ENCODE measurements at regions not wholly inside any gene's neighbourhood (a gene's known extent, or its start where the extent isn't known, plus 50 kb on each side); places are given as distances from the start of the nearest gene placed in this dataset.

DNA sequence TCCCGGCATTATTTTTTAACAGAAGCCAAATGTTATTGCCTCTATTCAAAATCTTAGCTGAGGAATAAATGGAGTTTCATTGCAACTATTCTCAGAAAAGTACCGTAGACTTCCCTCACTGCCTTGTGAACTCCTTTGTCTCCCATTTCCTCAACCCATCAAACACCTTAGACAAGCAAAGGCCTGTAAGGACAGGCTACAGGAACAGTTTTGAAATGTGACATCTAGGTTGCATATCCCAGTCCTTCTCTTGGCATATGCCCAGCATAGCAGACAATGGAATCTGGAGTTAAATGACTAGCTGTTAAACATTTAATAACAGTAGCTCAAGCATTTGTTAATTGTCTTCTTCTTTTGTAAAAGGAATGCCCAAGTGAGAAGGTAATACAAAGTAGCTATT lies 1371.7 kb downstream of the STIM2 start:
- no peak overlapping the region for H3K4me3 ChIP-seq
- no peaks in the 10 kb centered on the region for H3K4me1 ChIP-seq
- no peak for DNase-seq
- H3K36me3 ChIP-seq = no peaks in the 10 kb centered on the region
- TF ChIP-seq, protein P1, sequence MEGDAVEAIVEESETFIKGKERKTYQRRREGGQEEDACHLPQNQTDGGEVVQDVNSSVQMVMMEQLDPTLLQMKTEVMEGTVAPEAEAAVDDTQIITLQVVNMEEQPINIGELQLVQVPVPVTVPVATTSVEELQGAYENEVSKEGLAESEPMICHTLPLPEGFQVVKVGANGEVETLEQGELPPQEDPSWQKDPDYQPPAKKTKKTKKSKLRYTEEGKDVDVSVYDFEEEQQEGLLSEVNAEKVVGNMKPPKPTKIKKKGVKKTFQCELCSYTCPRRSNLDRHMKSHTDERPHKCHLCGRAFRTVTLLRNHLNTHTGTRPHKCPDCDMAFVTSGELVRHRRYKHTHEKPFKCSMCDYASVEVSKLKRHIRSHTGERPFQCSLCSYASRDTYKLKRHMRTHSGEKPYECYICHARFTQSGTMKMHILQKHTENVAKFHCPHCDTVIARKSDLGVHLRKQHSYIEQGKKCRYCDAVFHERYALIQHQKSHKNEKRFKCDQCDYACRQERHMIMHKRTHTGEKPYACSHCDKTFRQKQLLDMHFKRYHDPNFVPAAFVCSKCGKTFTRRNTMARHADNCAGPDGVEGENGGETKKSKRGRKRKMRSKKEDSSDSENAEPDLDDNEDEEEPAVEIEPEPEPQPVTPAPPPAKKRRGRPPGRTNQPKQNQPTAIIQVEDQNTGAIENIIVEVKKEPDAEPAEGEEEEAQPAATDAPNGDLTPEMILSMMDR (IDR thresholded peaks at IDR 0.05) = no peak
- TF ChIP-seq POLR2A (IDR thresholded peaks at IDR 0.05) = no peak
- no peak overlapping the region for H3K27ac ChIP-seq
- no peaks in the 10 kb centered on the region for H3K27me3 ChIP-seq
- WGBS, 2 donors = 22 to 37% methylated on average over 2 of the region's 2 CpGs
- intact Hi-C loops (cut with DNase I) = no loop called here
- no peaks in the 10 kb centered on the region for H3K9me3 ChIP-seq

DNA sequence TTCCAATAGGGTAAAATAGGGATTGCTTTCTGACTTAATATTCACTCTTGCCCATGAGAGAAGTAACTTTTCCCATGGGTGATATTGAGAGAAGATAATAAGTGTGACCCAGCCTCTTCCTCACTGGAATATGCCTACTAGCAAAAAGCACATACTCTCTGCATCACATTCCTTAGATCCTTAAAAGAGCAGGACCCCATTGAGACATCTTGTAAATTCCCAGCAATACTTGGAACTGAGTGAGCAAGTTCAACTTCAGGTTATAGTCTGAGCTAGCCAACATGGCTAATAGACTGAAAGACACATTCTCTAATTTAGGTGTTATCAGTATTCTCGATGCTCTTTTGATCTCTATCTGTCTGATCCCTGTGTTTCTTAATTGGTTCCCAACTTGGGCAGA lies 1372.3 kb downstream of the STIM2 start:
- 60 to 65% methylated on average over 1 of the region's 1 CpG for WGBS, 2 donors
- intact Hi-C loops (cut with DNase I) = no loop called here
- Histone ChIP-seq H3K4me3 (no peak overlapping the region), H3K27ac (no peak overlapping the region), H3K36me3 (no peaks in the 10 kb centered on the region), H3K4me1 (no peaks in the 10 kb centered on the region), H3K27me3 (no peaks in the 10 kb centered on the region), H3K9me3 (no peaks in the 10 kb centered on the region)
- DNase-seq = no peak
- no peak for TF ChIP-seq POLR2A (IDR thresholded peaks at IDR 0.05)
- TF ChIP-seq, protein P1 (IDR thresholded peaks at IDR 0.05) = no peak

DNA sequence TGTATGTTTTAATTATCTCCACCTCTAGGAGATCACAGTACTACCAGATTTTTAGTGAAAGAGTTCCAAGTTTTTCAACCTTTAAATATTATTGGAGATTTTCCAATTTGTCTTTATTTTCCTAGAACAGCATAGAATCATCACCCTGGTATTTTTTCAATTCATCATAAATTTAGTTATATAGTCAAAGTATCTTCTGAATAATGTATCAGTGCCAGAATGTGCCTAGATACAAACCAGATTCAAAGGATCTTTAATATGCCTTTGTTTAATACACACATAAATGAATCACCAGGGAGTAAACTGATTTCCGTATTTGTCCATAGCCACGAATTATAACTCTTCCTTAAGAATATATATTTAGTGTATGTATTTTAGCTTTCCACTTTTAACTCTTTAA lies 1373.1 kb downstream of the STIM2 start:
- no peaks in the 10 kb centered on the region for H3K36me3 ChIP-seq
- intact Hi-C loops (cut with DNase I) = no loop called here
- DNase-seq = no peak
- H3K4me3 ChIP-seq = no peak overlapping the region
- WGBS, 2 donors = 58 to 59% methylated on average over 2 of the region's 2 CpGs
- no peaks in the 10 kb centered on the region for H3K9me3 ChIP-seq
- H3K27ac ChIP-seq = no peak overlapping the region
- no peaks in the 10 kb centered on the region for H3K4me1 ChIP-seq
- no peaks in the 10 kb centered on the region for H3K27me3 ChIP-seq
- no peak for TF ChIP-seq POLR2A (IDR thresholded peaks at IDR 0.05)
- TF ChIP-seq, protein P1 (IDR thresholded peaks at IDR 0.05) = no peak

DNA sequence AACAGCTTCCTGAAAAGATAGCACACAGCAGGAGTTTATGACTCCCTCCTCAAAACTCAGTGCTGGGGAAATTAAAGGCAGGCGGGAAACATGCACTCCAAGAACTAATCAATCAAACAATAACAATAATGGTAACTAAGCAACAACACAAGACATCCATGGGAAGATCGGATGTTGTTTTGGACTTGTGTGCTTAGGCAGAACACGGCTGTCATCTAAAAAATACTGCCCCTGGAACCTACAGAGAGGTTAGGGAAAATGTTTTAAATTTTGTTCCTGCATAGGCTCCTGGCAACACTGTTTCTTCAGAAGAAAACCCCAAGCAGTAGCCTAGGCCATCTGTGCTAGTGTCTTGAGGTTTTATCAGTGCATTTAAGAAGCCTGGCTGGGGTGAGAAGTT lies 1378.2 kb downstream of the STIM2 start:
- H3K4me1 ChIP-seq = no peaks in the 10 kb centered on the region
- no peak overlapping the region for H3K27ac ChIP-seq

DNA sequence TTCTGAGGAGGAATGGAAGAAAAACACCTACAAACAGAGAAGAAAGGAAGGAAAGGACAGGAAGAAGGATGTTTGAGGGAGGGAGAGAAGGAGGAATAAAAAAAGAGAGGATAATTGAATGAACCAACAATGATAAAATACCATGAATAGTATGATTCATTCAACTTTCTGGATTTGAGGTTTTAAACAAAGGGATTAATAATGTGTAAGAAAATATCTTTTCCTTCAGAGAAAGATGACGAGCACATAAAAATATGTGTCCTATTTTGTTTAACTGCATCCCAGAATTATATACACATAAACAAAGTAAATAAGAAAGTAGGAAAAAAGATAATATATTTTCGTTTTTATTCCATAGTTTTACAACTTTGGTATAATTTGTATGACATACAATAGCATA lies 1380.4 kb downstream of the STIM2 start:
- DNase-seq = no peak
- H3K27ac ChIP-seq = no peak overlapping the region
- WGBS, 2 donors = 50 to 54% methylated on average over 2 of the region's 2 CpGs
- no peaks in the 10 kb centered on the region for H3K9me3 ChIP-seq
- no peaks in the 10 kb centered on the region for H3K36me3 ChIP-seq
- TF ChIP-seq POLR2A (IDR thresholded peaks at IDR 0.05) = no peak
- TF ChIP-seq, protein P1 (IDR thresholded peaks at IDR 0.05) = no peak
- intact Hi-C loops (cut with DNase I) = no loop called here
- no peak overlapping the region for H3K4me3 ChIP-seq
- H3K27me3 ChIP-seq = no peaks in the 10 kb centered on the region
- no peaks in the 10 kb centered on the region for H3K4me1 ChIP-seq

More for the DNA sequence above, 1378.2 kb downstream of the STIM2 start:
- WGBS, 2 donors = 44 to 45% methylated on average over 3 of the region's 3 CpGs
- intact Hi-C loops (cut with DNase I) = no loop called here
- TF ChIP-seq POLR2A (IDR thresholded peaks at IDR 0.05) = no peak
- TF ChIP-seq, protein P1 (IDR thresholded peaks at IDR 0.05) = no peak
- no peak overlapping the region for H3K4me3 ChIP-seq
- H3K27me3 ChIP-seq = no peaks in the 10 kb centered on the region
- H3K9me3 ChIP-seq = no peaks in the 10 kb centered on the region
- H3K36me3 ChIP-seq = no peaks in the 10 kb centered on the region
- no peak for DNase-seq
